Keratinocyte (primary cell): ENCODE measurements at regions not wholly inside any gene's neighbourhood (a gene's known extent, or its start where the extent isn't known, plus 50 kb on each side); places are given as distances from the start of the nearest gene placed in this dataset.

ENCODE experiments used
- DNase-seq: peaks from one replicate; pipeline ENCODE4 v3.0.0-alpha.2; 2011; ENCODE audit warnings: low read depth, missing footprints, low spot score
- FAIRE-seq: peaks from 2 replicates; lab custom pipeline; 2011; peaks lifted over from hg19 to GRCh38; lab: Jason Lieb, UNC
- H2AFZ ChIP-seq: 2 replicates; pipeline ENCODE4 v1.6.0; 2012; ENCODE audit warnings: low read length, control low read depth, inconsistent platforms; ENCODE audit not compliant: control insufficient read depth
- H3K27ac ChIP-seq: 2 replicates; pipeline ENCODE4 v1.5.1; 2011; ENCODE audit warnings: low read length; ENCODE audit not compliant: control insufficient read depth, insufficient read depth
- H3K27me3 ChIP-seq: 3 replicates; pipeline ENCODE4 v1.6.0; 2011; ENCODE audit warnings: low read length; ENCODE audit not compliant: control insufficient read depth, insufficient read depth; ENCODE audit errors: extremely low read depth
- H3K36me3 ChIP-seq, 2 experiments: 2 replicates in 1 of 2; 3 replicates in 1 of 2; pipeline ENCODE4 v1.5.1; 2011; ENCODE audit warnings: low read length in 2 of 2, mild to moderate bottlenecking in 1 of 2; ENCODE audit not compliant: control insufficient read depth in 2 of 2, insufficient read depth in 2 of 2; ENCODE audit errors: extremely low read depth in 1 of 2
- H3K4me1 ChIP-seq: 3 replicates; pipeline ENCODE4 v1.5.1; 2011; ENCODE audit warnings: low read length; ENCODE audit not compliant: control insufficient read depth, insufficient read depth; ENCODE audit errors: extremely low read depth
- H3K4me2 ChIP-seq: 3 replicates; pipeline ENCODE4 v1.6.0; 2011; ENCODE audit warnings: low read depth, low read length; ENCODE audit not compliant: control insufficient read depth, insufficient read depth; ENCODE audit errors: extremely low read depth
- H3K4me3 ChIP-seq, 3 experiments: fragments of 200-600 bp in 1 of 3; sonication (generic) in 1 of 3; 2 replicates in 2 of 3; 3 replicates in 1 of 3; pipeline ENCODE4 v1.5.1; 2011 to 2016; ENCODE audit warnings: low read length in 3 of 3, mild to moderate bottlenecking in 3 of 3, control low read depth in 2 of 3, inconsistent platforms in 1 of 3, low read depth in 1 of 3, mixed read lengths in 1 of 3, mixed run types in 1 of 3, moderate library complexity in 1 of 3; ENCODE audit not compliant: control insufficient read depth in 2 of 3, insufficient read depth in 2 of 3; ENCODE audit errors: extremely low read depth in 1 of 3
- H3K79me2 ChIP-seq: 2 replicates; pipeline ENCODE4 v1.6.0; 2012; ENCODE audit warnings: low read length; ENCODE audit not compliant: control insufficient read depth, insufficient read depth
- H3K9ac ChIP-seq: 3 replicates; pipeline ENCODE4 v1.6.0; 2011; ENCODE audit warnings: low read length; ENCODE audit not compliant: control insufficient read depth, insufficient read depth; ENCODE audit errors: extremely low read depth
- H3K9me1 ChIP-seq: 3 replicates; pipeline ENCODE4 v1.6.0; 2011; ENCODE audit warnings: low read length; ENCODE audit not compliant: control insufficient read depth, insufficient read depth; ENCODE audit errors: extremely low read depth
- H3K9me3 ChIP-seq: 2 replicates; pipeline ENCODE4 v1.5.1; 2012; ENCODE audit warnings: low read depth, low read length; ENCODE audit not compliant: control insufficient read depth
- H4K20me1 ChIP-seq: 3 replicates; pipeline ENCODE4 v1.6.0; 2011; ENCODE audit warnings: low read length; ENCODE audit not compliant: control insufficient read depth, insufficient read depth; ENCODE audit errors: extremely low read depth
- CTCF ChIP-seq, 3 experiments: IDR thresholded peaks in 1 of 3; conservative IDR thresholded peaks in 1 of 3; optimal IDR thresholded peaks in 1 of 3; 2 replicates in 2 of 3; 3 replicates in 1 of 3; pipeline versions ENCODE3 to v1.5.1; 2011; ENCODE audit warnings: low read length in 3 of 3, mild to moderate bottlenecking in 3 of 3, moderate library complexity in 2 of 3, control low read depth in 1 of 3, inconsistent platforms in 1 of 3; ENCODE audit not compliant: insufficient read depth in 2 of 3; ENCODE audit errors: extremely low read depth in 1 of 3
- EZH2 ChIP-seq: IDR thresholded peaks from one replicate; pipeline ENCODE4 v1.6.1; 2012; ENCODE audit warnings: inconsistent platforms, mild to moderate bottlenecking, low read length, moderate library complexity
- dilution Hi-C: fragments of 300-500 bp; cut with MboI; formaldehyde crosslinking; loops from one replicate; pipeline ENCODE4 v1.7.0; 2020; ENCODE audit warnings: low sequenced_read_pairs; ENCODE audit not compliant: extremely low pct_ligation_motif_present

- DNase-seq: no peak
- Histone ChIP-seq H3K79me2 (no peaks in the 10 kb centered on the region), H2AFZ (no peak overlapping the region), H3K9me1 (no peaks in the 10 kb centered on the region), H3K9me3 (no peaks in the 10 kb centered on the region), H3K27ac (no peak overlapping the region), H4K20me1 (no peaks in the 10 kb centered on the region), H3K27me3 (no peaks in the 10 kb centered on the region), H3K4me1 (no peaks in the 10 kb centered on the region), H3K4me2 (no peak overlapping the region), H3K4me3 (no peak overlapping the region), H3K9ac (no peak overlapping the region), H3K36me3 (no peaks in the 10 kb centered on the region)
- TF ChIP-seq CTCF (optimal IDR thresholded peaks at IDR 0.05 in 1 of 3, IDR thresholded peaks at IDR 0.05 in 1 of 3, conservative IDR thresholded peaks at IDR 0.05 in 1 of 3; ENCODE audit: extremely low read depth in 1 of 3, insufficient read depth in 2 of 3, low read length in 3 of 3) (no peak), EZH2 (no peak)
- no peak for FAIRE-seq
- dilution Hi-C loops: no loop called here
Measured at GRCh38 chr1:57908147-57908890, 484.5 kb upstream of the DAB1 start.

DNA sequence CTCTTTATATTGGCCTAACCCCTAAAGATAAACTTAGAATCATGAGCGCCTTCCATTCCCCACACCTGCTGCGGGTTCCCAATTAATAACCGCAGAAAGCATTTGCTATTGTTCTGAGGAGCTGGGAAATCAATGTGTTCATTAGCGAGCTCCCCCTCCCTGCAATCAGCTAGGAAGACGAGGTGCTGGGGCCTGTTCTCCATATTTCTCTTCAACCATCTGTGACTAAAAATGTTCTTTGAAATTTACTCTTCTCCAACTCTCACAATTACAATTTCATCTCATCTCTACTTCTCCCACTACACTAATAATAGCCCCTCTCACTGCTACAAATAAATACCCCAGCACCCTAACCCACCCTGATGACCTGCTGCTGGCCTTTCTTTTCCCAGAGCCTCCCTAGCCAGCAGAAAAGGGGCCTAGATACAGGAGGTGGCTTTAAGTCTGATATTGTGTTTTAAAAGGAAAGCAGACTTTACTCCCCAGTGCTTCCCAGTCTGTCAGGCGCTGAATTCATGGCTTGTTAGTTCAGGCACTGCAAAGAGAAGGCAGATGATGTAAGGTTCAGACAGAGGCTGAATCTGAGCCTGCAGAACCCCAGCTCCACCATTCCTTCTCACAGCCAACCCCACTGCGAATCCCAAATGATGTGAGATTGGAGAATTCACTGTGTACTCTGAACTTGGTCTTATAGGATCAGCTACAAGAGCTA, 477.5 kb upstream of the DAB1 start:
- Histone ChIP-seq H3K9me1 (no peaks in the 10 kb centered on the region), H3K79me2 (no peaks in the 10 kb centered on the region), H3K4me2 (no peak overlapping the region), H2AFZ (no peak overlapping the region), H3K27me3 (no peaks in the 10 kb centered on the region), H3K4me1 (no peaks in the 10 kb centered on the region), H4K20me1 (no peaks in the 10 kb centered on the region), H3K4me3 (no peak overlapping the region), H3K9ac (no peak overlapping the region), H3K9me3 (no peaks in the 10 kb centered on the region), H3K36me3 (no peaks in the 10 kb centered on the region), H3K27ac (no peak overlapping the region)
- no peak for FAIRE-seq
- TF ChIP-seq EZH2: no peak
- no peak for TF ChIP-seq CTCF (optimal IDR thresholded peaks at IDR 0.05 in 1 of 3, IDR thresholded peaks at IDR 0.05 in 1 of 3, conservative IDR thresholded peaks at IDR 0.05 in 1 of 3; ENCODE audit: extremely low read depth in 1 of 3, insufficient read depth in 2 of 3, low read length in 3 of 3)
- dilution Hi-C loops: no loop called here
- DNase-seq: no peak
